Activated CD4-positive, alpha-beta memory T cell treated with anti-CD3 and anti-CD28 coated beads for 36 hours (primary cell): ENCODE measurements at regions not wholly inside any gene's neighbourhood (a gene's known extent, or its start where the extent isn't known, plus 50 kb on each side); places are given as distances from the start of the nearest gene placed in this dataset.

Experiments
- CTCF ChIA-PET: fragments of 350-600 bp; sonication (Branson Sonifier 250); formaldehyde crosslinking; loops from one replicate; lab custom pipeline; 2021; ENCODE audit warnings: antibody characterized with exemption, inconsistent platforms; lab: Charles Lee
- POLR2A ChIA-PET: fragments of 350-600 bp; sonication (Branson Sonifier 250); formaldehyde crosslinking; loops from one replicate; lab custom pipeline; 2021; ENCODE audit warnings: antibody characterized with exemption; lab: Charles Lee
- DNase-seq: peaks from one replicate; pipeline ENCODE4 v3.0.0-alpha.2; 2020
- H3K27ac Mint-ChIP-seq: one replicate; pipeline ENCODE4 v1.8.0; 2021; ENCODE audit warnings: mixed read lengths
- H3K27me3 Mint-ChIP-seq: one replicate; pipeline ENCODE4 v1.8.0; 2021; ENCODE audit warnings: mixed read lengths
- H3K36me3 Mint-ChIP-seq: one replicate; pipeline ENCODE4 v1.8.0; 2021; ENCODE audit warnings: mixed read lengths
- H3K4me1 Mint-ChIP-seq: one replicate; pipeline ENCODE4 v1.8.0; 2021; ENCODE audit warnings: low read depth, mixed read lengths
- H3K4me3 Mint-ChIP-seq: one replicate; pipeline ENCODE4 v1.8.0; 2021; ENCODE audit warnings: mild to moderate bottlenecking, mixed read lengths
- H3K9me3 Mint-ChIP-seq: one replicate; pipeline ENCODE4 v1.8.0; 2021; ENCODE audit warnings: mixed read lengths
- intact Hi-C: fragments of 100-400 bp; cut with micrococcal nuclease; formaldehyde crosslinking; loops from one replicate; pipeline ENCODE4 v1.15.1; 2023

DNA sequence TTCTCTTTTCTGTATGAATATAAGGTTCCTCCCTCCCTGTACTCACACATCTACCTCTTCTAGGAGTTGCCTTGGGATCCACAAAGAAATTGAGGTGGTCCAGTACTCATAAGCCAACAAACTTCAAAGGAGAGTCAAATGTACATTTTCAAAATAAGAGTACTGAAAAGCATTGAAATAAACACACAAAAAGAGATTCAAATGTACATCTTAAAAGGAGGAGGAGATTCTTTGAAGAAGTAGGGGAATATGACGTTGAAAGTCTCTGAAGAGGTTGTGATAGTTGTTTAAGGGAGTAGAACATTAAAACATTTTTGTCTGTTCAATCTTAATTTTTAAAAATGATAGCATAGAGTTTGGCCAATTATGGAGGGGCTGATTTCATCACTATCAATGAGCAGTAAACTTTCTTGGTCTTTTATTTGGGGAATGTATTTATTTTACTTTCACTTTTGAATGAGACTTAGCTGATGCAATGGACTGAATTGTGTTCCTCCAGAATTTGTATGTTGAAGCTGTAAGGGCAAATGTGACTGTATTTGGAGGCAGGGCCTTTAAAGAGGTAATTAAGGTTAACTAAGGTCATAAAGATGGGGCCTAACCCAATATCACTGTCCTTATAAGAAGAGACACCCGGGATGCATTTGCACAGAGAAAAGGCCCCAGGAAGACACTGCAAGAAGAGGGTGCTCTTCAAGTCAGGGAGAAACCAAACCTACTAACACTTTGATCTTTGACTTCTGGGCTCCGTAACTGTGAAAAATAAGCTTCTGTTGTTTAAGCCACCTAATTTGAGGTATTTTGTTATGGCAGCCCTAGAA is 226.3 kb upstream of the PGRMC2 start:
- Mint-ChIP-seq H3K4me3 (peak overlapping the region; percentile 55), H3K27ac (peak overlapping the region; percentile 38), H3K9me3 (peaks cover 3% of the 10 kb centered on the region), H3K4me1 (peaks cover 16% of the 10 kb centered on the region), H3K36me3 (no peaks in the 10 kb centered on the region), H3K27me3 (no peaks in the 10 kb centered on the region)
- POLR2A ChIA-PET = no interaction called here
- CTCF ChIA-PET = interaction anchor here (1.2 kb wide), 1 partner anchor 59 kb away, joined by 3 read pairs; no protein-coding TSS in a partner anchor
- intact Hi-C loops = loop anchor here (1.0 kb wide), 4 partner anchors 11 to 579 kb away; partner anchors contain the start of gene SCLT1
- DNase-seq = no peak

DNA sequence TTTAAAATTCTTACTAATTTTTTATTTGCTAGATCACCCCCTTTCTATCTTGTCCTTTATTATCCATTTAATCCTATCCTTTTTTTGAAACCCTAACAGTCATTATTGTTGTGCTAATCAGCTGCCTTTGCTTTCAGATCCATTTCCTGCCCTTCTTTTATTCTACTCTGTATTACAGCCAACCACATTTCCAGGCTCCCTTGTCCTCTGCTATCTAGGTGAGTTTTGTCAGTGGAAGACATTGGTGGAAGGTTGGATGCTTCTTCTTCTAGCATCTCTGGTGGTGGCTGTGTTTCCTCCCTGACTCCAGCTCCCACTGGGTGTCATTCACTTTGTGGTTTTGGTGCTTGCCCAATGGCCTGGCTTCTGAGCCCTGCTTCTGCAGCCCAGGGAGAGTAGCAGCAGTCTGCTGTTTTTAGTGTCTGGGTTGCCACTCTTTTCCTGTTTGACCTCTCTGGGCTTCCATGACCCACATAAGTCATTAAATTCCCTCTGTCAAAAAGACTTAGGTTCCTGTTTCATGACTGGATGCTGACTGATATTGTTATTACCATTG is 225.2 kb upstream of the PGRMC2 start:
- H3K4me1 Mint-ChIP-seq = peaks cover 16% of the 10 kb centered on the region
- H3K36me3 Mint-ChIP-seq = no peaks in the 10 kb centered on the region
- no peak for DNase-seq
- intact Hi-C loops = loop anchor here (1.0 kb wide), 1 partner anchor 225 kb away; no protein-coding TSS in a partner anchor
- peaks cover 3% of the 10 kb centered on the region for H3K9me3 Mint-ChIP-seq
- CTCF ChIA-PET = no interaction called here
- no peaks in the 10 kb centered on the region for H3K27me3 Mint-ChIP-seq
- H3K27ac Mint-ChIP-seq = no peak overlapping the region
- POLR2A ChIA-PET = no interaction called here
- H3K4me3 Mint-ChIP-seq = no peak overlapping the region

DNA sequence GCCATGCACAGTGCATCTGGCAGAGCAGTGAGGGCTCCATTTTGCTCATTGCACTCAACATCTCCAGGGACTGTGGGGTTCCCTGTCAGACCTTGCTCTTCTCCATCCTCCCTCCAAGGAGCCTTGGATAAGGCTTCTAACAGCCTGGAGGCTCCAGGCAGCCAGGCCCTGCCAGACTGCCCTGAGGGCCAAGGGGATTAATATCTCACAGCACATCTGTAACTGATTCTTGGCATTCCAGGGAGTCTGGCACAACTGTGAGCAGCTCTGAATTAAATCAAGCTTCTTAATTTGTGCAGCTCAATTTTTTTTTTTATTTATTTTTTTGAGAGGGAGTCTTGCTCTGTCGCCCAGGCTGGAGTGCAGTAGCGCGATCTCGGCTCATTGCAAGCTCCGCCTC is 224.5 kb upstream of the PGRMC2 start:
- Mint-ChIP-seq H3K4me1 (peaks cover 14% of the 10 kb centered on the region), H3K4me3 (no peak overlapping the region), H3K36me3 (no peaks in the 10 kb centered on the region), H3K9me3 (peaks cover 3% of the 10 kb centered on the region), H3K27me3 (no peaks in the 10 kb centered on the region), H3K27ac (no peak overlapping the region)
- ChIA-PET CTCF (no interaction called here), POLR2A (no interaction called here)
- intact Hi-C loops = no loop called here
- DNase-seq = no peak

DNA sequence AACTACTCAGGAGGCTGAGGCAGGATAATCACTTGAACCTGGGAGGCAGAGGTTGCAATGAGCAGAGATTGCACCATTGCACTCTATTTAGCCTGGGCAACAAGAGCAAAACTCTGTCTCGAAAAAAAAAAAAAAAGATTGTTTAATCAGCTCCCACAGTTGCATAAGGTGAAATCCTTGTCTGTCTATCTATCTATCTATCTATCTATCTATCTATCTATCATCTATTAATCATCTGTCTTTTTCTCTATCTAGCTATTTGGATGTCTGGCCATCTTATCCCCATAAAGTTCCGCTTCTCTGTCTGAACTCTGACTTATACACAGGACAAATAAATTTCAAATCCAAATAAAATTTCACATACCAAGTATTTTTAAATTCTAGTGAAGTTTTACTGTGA is 223.2 kb upstream of the PGRMC2 start:
- Mint-ChIP-seq H3K27me3 (no peaks in the 10 kb centered on the region), H3K9me3 (peaks cover 3% of the 10 kb centered on the region), H3K36me3 (no peaks in the 10 kb centered on the region), H3K27ac (no peak overlapping the region), H3K4me3 (no peak overlapping the region), H3K4me1 (peaks cover 14% of the 10 kb centered on the region)
- ChIA-PET CTCF (no interaction called here), POLR2A (interaction anchor here (0.6 kb wide), 1 partner anchor 54 kb away, joined by 3 read pairs; no protein-coding TSS in a partner anchor)
- intact Hi-C loops = no loop called here
- DNase-seq = no peak

GRCh38 chr4:128502818-128503527 is 215.4 kb upstream of the PGRMC2 start:
- no peaks in the 10 kb centered on the region for H3K36me3 Mint-ChIP-seq
- H3K9me3 Mint-ChIP-seq = peaks cover 8% of the 10 kb centered on the region
- no peak overlapping the region for H3K27ac Mint-ChIP-seq
- no peaks in the 10 kb centered on the region for H3K27me3 Mint-ChIP-seq
- CTCF ChIA-PET = no interaction called here
- POLR2A ChIA-PET = no interaction called here
- no peak overlapping the region for H3K4me3 Mint-ChIP-seq
- no peak for DNase-seq
- H3K4me1 Mint-ChIP-seq = no peaks in the 10 kb centered on the region
- intact Hi-C loops = no loop called here

DNA sequence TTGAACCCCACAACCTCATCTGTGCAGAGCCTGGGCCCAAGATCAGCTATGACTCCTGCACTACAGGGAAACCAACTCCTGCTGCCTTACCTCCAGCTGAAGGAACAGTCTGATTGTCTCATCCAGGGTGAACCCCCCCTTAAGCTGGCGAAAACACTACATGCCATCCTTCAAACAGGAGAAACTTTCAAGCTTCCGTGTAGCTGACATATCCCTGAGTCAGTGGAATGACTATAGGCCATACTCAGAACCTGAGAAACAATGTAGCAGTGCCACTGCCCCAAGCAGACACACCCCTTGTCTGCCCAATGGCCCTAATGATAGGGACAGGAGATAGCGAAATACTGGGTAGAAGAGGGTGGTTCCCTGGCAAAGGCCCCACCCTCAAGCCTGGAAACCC is 213.6 kb upstream of the PGRMC2 start:
- intact Hi-C loops = no loop called here
- ChIA-PET POLR2A (no interaction called here), CTCF (no interaction called here)
- Mint-ChIP-seq H3K4me3 (no peak overlapping the region), H3K27me3 (no peaks in the 10 kb centered on the region), H3K27ac (no peak overlapping the region), H3K36me3 (no peaks in the 10 kb centered on the region), H3K9me3 (peaks cover 22% of the 10 kb centered on the region), H3K4me1 (no peaks in the 10 kb centered on the region)
- no peak for DNase-seq

DNA sequence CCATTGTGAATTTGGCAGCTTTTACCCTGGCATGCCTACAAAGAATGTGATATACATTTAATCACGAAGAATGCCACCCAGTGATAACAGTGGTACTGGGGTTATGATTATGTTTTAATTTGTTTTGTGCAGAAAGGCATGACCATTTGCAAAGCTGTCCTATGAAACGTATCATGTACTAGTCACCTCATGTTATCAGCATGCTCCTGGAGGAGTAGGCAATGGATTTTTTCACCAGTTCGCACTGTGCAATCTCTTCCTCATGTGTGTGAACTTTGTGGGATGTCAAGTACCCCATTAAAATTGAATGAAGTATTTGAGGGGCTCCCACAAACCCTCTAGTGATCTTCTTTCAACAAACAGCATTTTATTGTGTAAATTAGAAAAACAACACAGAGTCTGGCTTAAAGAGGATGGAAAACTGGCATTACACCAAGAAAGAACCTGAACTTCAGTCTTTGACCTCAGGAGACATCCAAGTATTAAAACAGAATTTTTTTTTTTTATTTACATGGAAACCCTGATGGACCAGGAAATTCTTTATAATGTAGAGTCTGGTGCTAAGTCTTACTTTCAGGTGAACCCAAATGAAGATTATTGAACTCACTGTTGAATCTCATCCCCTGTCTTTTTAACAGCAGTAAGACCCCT is 200.6 kb upstream of the PGRMC2 start:
- Mint-ChIP-seq H3K4me3 (no peak overlapping the region), H3K27me3 (peaks cover 1% of the 10 kb centered on the region), H3K36me3 (no peaks in the 10 kb centered on the region), H3K27ac (no peak overlapping the region), H3K4me1 (no peaks in the 10 kb centered on the region), H3K9me3 (no peaks in the 10 kb centered on the region)
- ChIA-PET POLR2A (no interaction called here), CTCF (no interaction called here)
- no peak for DNase-seq
- intact Hi-C loops = no loop called here

- no peak overlapping the region for H3K4me3 Mint-ChIP-seq
- intact Hi-C loops = no loop called here
- no peaks in the 10 kb centered on the region for H3K36me3 Mint-ChIP-seq
- no peak for DNase-seq
- ChIA-PET CTCF (no interaction called here), POLR2A (no interaction called here)
- peaks cover 1% of the 10 kb centered on the region for H3K27me3 Mint-ChIP-seq
- no peaks in the 10 kb centered on the region for H3K4me1 Mint-ChIP-seq
- no peak overlapping the region for H3K27ac Mint-ChIP-seq
- H3K9me3 Mint-ChIP-seq = no peaks in the 10 kb centered on the region
Measured at GRCh38 chr4:128484896-128485295, 197.3 kb upstream of the PGRMC2 start.

GRCh38 chr4:128483816-128484215 is 196.2 kb upstream of the PGRMC2 start:
- Mint-ChIP-seq H3K27ac (no peak overlapping the region), H3K9me3 (no peaks in the 10 kb centered on the region), H3K27me3 (peaks cover 1% of the 10 kb centered on the region), H3K4me3 (no peak overlapping the region), H3K4me1 (no peaks in the 10 kb centered on the region), H3K36me3 (no peaks in the 10 kb centered on the region)
- ChIA-PET CTCF (no interaction called here), POLR2A (no interaction called here)
- no peak for DNase-seq
- intact Hi-C loops = no loop called here

- H3K27ac Mint-ChIP-seq = no peak overlapping the region
- H3K9me3 Mint-ChIP-seq = no peaks in the 10 kb centered on the region
- no peak for DNase-seq
- CTCF ChIA-PET = no interaction called here
- intact Hi-C loops = no loop called here
- no peaks in the 10 kb centered on the region for H3K4me1 Mint-ChIP-seq
- no peak overlapping the region for H3K4me3 Mint-ChIP-seq
- POLR2A ChIA-PET = no interaction called here
- no peaks in the 10 kb centered on the region for H3K36me3 Mint-ChIP-seq
- H3K27me3 Mint-ChIP-seq = peaks cover 1% of the 10 kb centered on the region
Measured at GRCh38 chr4:128483041-128483440, 195.4 kb upstream of the PGRMC2 start.

DNA sequence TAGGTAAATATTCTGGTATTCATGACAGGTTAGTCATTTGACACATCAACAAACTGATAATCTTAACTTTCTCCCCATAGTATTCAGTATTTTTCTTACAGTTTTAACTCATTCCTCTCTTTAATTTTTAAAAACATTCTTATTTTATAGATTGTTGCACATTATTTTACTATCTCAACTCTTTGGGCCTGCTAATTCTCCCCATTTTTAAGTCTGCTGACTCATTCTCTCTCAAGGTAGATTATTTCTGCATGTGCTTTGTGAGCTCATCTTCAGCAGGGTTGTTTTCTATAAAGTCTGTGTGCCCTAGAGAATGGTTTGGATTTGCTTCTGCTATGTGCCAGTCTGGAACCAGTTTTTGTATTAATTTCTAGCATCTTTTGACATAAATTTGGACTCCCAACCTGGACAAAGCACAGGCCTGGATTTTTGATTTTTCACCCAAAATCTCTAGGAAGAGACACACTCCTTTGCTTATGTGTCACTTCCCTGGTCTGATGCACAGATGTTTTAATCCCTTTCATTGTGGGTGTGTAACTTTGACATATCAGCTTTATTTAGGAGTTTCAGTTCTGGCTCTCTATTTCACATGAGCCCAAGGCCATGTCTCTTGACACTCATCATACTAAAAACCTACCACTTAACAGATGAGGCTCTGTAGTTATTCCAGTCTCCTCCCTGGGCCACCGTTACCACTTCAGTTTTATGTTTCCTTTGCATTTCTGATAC is 194.3 kb upstream of the PGRMC2 start:
- H3K36me3 Mint-ChIP-seq = no peaks in the 10 kb centered on the region
- CTCF ChIA-PET = no interaction called here

More for the DNA sequence above, 194.3 kb upstream of the PGRMC2 start:
- Mint-ChIP-seq H3K9me3 (no peaks in the 10 kb centered on the region), H3K4me1 (no peaks in the 10 kb centered on the region), H3K4me3 (no peak overlapping the region), H3K27me3 (peaks cover 1% of the 10 kb centered on the region), H3K27ac (no peak overlapping the region)
- DNase-seq = no peak
- POLR2A ChIA-PET = no interaction called here
- intact Hi-C loops = no loop called here
